Ishikawa (cell line): ENCODE measurements at regions not wholly inside any gene's neighbourhood (a gene's known extent, or its start where the extent isn't known, plus 50 kb on each side); places are given as distances from the start of the nearest gene placed in this dataset.

Source experiments
- CEBPB ChIP-seq: IDR thresholded peaks from 2 replicates; pipeline ENCODE4 v1.6.1; 2012
- CREB1 ChIP-seq: IDR thresholded peaks from 2 replicates; pipeline ENCODE4 v1.6.1; 2012; ENCODE audit warnings: low read depth
- EGR1 ChIP-seq: IDR thresholded peaks from 2 replicates; pipeline ENCODE4 v1.6.1; 2012
- EP300 ChIP-seq: IDR thresholded peaks from 2 replicates; pipeline ENCODE4 v1.6.1; 2012; ENCODE audit warnings: borderline replicate concordance
- MAX ChIP-seq: IDR thresholded peaks from 2 replicates; pipeline ENCODE4 v1.6.1; 2012
- RAD21 ChIP-seq: IDR thresholded peaks from 2 replicates; pipeline ENCODE4 v1.6.1; 2012; ENCODE audit warnings: low read depth
- TAF1 ChIP-seq: IDR thresholded peaks from 2 replicates; pipeline ENCODE4 v1.6.1; 2012; ENCODE audit warnings: low read depth, mild to moderate bottlenecking
- TCF12 ChIP-seq: IDR thresholded peaks from 2 replicates; pipeline ENCODE4 v1.6.1; 2012; ENCODE audit warnings: low read depth
- USF1 ChIP-seq: IDR thresholded peaks from 2 replicates; pipeline ENCODE4 v1.6.1; 2012
- ZBTB7A ChIP-seq: IDR thresholded peaks from 2 replicates; pipeline ENCODE4 v1.6.1; 2012; ENCODE audit warnings: low read depth

DNA sequence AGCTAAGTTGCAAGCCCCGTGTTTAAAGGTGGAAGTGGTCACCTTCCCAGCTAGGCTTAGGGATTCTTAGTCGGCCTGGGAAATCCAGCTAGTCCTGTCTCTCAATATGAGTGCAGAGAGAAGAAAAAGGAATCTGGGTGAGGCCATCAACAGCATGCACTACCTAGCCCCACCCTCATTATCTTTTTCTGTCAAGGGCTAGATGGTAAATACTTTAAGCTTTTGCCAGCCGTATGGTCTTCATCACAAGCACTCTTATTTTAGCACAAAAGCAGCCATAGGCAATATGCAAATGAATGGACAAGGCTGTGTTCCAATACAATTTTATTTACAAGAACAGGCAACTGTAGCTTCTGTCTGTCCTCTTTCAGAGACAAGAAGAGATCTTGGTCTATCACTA lies 282.9 kb downstream of the ZNF674 start:
- no peak for TF ChIP-seq EP300
- TF ChIP-seq TAF1 = no peak
- TF ChIP-seq EGR1 = no peak
- TF ChIP-seq CEBPB = no peak
- TF ChIP-seq MAX = no peak
- no peak for TF ChIP-seq CREB1
- no peak for TF ChIP-seq ZBTB7A
- no peak for TF ChIP-seq RAD21
- no peak for TF ChIP-seq USF1
- TF ChIP-seq TCF12 = no peak
